Panc1 (cell line): ENCODE measurements at regions not wholly inside any gene's neighbourhood (a gene's known extent, or its start where the extent isn't known, plus 50 kb on each side); places are given as distances from the start of the nearest gene placed in this dataset.

Experiments
- ATAC-seq: fragments of 200-7000 bp; cut with Tn5 transposase; 2 replicates; pipeline ENCODE4 v1.9.1; 2020; ENCODE audit warnings: mild to moderate bottlenecking, moderate library complexity
- BruUV-seq: library from RNA; stranded (reverse); fragments of 400-500 nt; replicated peaks from 2 replicates; lab custom pipeline; 2021; lab: Mats Ljungman, UMichigan
- CTCF ChIA-PET: fragments of 300-600 bp; sonication (Branson Sonifier 250); formaldehyde crosslinking; loops from one replicate; lab custom pipeline; 2022; ENCODE audit warnings: antibody characterized with exemption; lab: Charles Lee
- POLR2A ChIA-PET: fragments of 300-600 bp; sonication (Branson Sonifier 250); formaldehyde crosslinking; loops from one replicate; lab custom pipeline; 2022; ENCODE audit warnings: antibody characterized with exemption; lab: Charles Lee
- DNase-seq: peaks from one replicate; pipeline ENCODE4 v3.0.0-alpha.2; 2010; ENCODE audit warnings: low read depth, low spot score
- H3K27ac ChIP-seq: 2 replicates; pipeline ENCODE4 v1.5.1; 2011; ENCODE audit warnings: mild to moderate bottlenecking, low read length, inconsistent platforms
- H3K27me3 ChIP-seq: fragments of 200-500 bp; sonication (Bioruptor generic); 2 replicates; pipeline ENCODE4 v1.6.0; 2014; ENCODE audit warnings: low read length, inconsistent platforms; ENCODE audit not compliant: control insufficient read depth, insufficient read depth
- H3K36me3 ChIP-seq: fragments of 200-500 bp; sonication (Bioruptor generic); 2 replicates; pipeline ENCODE4 v1.5.1; 2014; ENCODE audit warnings: inconsistent platforms, mild to moderate bottlenecking, low read length, moderate library complexity; ENCODE audit not compliant: control insufficient read depth, insufficient read depth
- H3K4me1 ChIP-seq: 2 replicates; pipeline ENCODE4 v1.5.1; 2011; ENCODE audit warnings: inconsistent platforms, mild to moderate bottlenecking, low read length, moderate library complexity; ENCODE audit not compliant: control insufficient read depth, insufficient read depth
- H3K4me3 ChIP-seq, 2 experiments: 2 replicates each; pipeline ENCODE4 v1.5.1; 2011 to 2012; ENCODE audit warnings: low read depth in 2 of 2, low read length in 2 of 2, mild to moderate bottlenecking in 2 of 2, inconsistent platforms in 1 of 2, moderate library complexity in 1 of 2
- H3K9me3 ChIP-seq: fragments of 200-500 bp; sonication (Bioruptor generic); 2 replicates; pipeline ENCODE4 v1.5.1; 2014; ENCODE audit warnings: low read depth, mild to moderate bottlenecking, inconsistent platforms, low read length, moderate library complexity; ENCODE audit not compliant: control insufficient read depth, insufficient read depth
- CTCF ChIP-seq: fragments of 450-650 bp; IDR thresholded peaks from 2 replicates; pipeline ENCODE4 v1.5.1; 2017; ENCODE audit warnings: mild to moderate bottlenecking
- POLR2AphosphoS5 ChIP-seq: IDR thresholded peaks from 2 replicates; pipeline ENCODE4 v1.6.1; 2012; ENCODE audit warnings: mild to moderate bottlenecking, low read depth, low read length, moderate library complexity
- SIN3A ChIP-seq: IDR thresholded peaks from 2 replicates; pipeline ENCODE4 v1.6.1; 2012; ENCODE audit warnings: low read depth, mild to moderate bottlenecking, low read length, moderate library complexity, borderline replicate concordance; ENCODE audit not compliant: insufficient read depth
- TCF7L2 ChIP-seq: IDR thresholded peaks from 2 replicates; pipeline ENCODE4 v1.6.1; 2011; ENCODE audit warnings: mild to moderate bottlenecking, low read depth, low read length, inconsistent platforms
- in situ Hi-C: cut with HindIII; loops from 2 replicates; pipeline ENCODE4 v1.10.0; 2016; ENCODE audit warnings: low sequenced_read_pairs, low pct_unique_long_range_greater_than_20kb
- intact Hi-C: fragments of 100-400 bp; cut with micrococcal nuclease; formaldehyde crosslinking; loops from one replicate; pipeline ENCODE4 v1.10.0; 2022; ENCODE audit not compliant: unreplicated experiment
- TF ChIP-seq, protein P1 (sequence below), 2 experiments: IDR thresholded peaks; 2 replicates each; pipeline ENCODE4 v1.6.1; 2011 to 2012; ENCODE audit warnings: low read depth in 2 of 2, control low read depth in 1 of 2, low read length in 1 of 2, mild to moderate bottlenecking in 1 of 2, moderate library complexity in 1 of 2; ENCODE audit not compliant: insufficient read depth in 1 of 2

- intact Hi-C loops = no loop called here
- DNase-seq (no peak), ATAC-seq (no peak)
- Histone ChIP-seq H3K4me3 (no peak overlapping the region), H3K27me3 (no peaks in the 10 kb centered on the region), H3K27ac (no peak overlapping the region), H3K36me3 (no peaks in the 10 kb centered on the region), H3K9me3 (no peaks in the 10 kb centered on the region), H3K4me1 (no peaks in the 10 kb centered on the region)
- in situ Hi-C loops = no loop called here
- no TSS peak for BruUV-seq
- POLR2A ChIA-PET = no interaction called here
- CTCF ChIA-PET = no interaction called here
- TF ChIP-seq, protein P1, sequence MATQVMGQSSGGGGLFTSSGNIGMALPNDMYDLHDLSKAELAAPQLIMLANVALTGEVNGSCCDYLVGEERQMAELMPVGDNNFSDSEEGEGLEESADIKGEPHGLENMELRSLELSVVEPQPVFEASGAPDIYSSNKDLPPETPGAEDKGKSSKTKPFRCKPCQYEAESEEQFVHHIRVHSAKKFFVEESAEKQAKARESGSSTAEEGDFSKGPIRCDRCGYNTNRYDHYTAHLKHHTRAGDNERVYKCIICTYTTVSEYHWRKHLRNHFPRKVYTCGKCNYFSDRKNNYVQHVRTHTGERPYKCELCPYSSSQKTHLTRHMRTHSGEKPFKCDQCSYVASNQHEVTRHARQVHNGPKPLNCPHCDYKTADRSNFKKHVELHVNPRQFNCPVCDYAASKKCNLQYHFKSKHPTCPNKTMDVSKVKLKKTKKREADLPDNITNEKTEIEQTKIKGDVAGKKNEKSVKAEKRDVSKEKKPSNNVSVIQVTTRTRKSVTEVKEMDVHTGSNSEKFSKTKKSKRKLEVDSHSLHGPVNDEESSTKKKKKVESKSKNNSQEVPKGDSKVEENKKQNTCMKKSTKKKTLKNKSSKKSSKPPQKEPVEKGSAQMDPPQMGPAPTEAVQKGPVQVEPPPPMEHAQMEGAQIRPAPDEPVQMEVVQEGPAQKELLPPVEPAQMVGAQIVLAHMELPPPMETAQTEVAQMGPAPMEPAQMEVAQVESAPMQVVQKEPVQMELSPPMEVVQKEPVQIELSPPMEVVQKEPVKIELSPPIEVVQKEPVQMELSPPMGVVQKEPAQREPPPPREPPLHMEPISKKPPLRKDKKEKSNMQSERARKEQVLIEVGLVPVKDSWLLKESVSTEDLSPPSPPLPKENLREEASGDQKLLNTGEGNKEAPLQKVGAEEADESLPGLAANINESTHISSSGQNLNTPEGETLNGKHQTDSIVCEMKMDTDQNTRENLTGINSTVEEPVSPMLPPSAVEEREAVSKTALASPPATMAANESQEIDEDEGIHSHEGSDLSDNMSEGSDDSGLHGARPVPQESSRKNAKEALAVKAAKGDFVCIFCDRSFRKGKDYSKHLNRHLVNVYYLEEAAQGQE (IDR thresholded peaks at IDR 0.05; ENCODE audit: insufficient read depth in 1 of 2, low read depth in 2 of 2, low read length in 1 of 2) = no peak
- TF ChIP-seq CTCF (no peak), SIN3A (no peak), TCF7L2 (no peak), POLR2AphosphoS5 (no peak)
Measured at GRCh38 chr2:8575834-8576423, 105.9 kb upstream of the ID2 start.

DNA sequence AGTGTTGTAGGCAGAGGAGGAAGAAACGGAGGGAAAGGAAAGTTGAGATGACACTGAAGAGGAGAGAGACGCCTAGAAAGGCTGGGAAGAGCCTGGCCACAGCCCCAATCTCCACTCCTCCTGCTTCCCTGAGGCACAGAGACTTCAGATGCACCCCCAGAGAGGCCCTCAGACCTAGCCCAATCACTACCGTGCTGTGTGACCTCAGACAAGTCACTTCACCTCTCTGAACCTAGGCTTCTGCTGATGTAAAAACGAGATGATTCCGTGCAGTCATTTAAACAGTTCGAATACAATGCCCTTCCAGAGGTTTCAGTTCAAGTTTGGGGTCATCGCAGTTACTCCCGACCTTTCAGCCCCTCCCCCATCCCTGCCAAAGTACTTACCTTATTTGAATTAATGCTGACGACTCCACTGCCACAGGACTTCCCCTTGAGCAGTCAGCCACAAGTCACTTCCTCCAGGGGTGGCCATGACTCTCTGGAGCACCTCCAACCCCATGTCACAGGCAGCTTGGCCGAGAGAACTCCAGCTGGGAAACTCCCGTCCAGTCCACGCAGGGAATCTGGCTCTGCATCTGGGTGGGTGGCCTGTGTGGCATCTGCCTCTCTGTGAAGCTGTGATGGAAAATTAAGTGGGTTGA is 105.2 kb upstream of the ID2 start:
- no peak for ATAC-seq
- H3K9me3 ChIP-seq = no peaks in the 10 kb centered on the region
- no peak overlapping the region for H3K27ac ChIP-seq
- no peak for DNase-seq
- H3K4me1 ChIP-seq = no peaks in the 10 kb centered on the region
- no peaks in the 10 kb centered on the region for H3K36me3 ChIP-seq
- CTCF ChIA-PET = no interaction called here
- in situ Hi-C loops = no loop called here
- H3K4me3 ChIP-seq = no peak overlapping the region
- POLR2A ChIA-PET = no interaction called here
- TF ChIP-seq POLR2AphosphoS5 (no peak), TCF7L2 (no peak), CTCF (no peak)
- H3K27me3 ChIP-seq = no peaks in the 10 kb centered on the region
- BruUV-seq = no TSS peak
- intact Hi-C loops = no loop called here
